ENCODE measurements at regions not wholly inside any gene's neighbourhood (a gene's known extent, or its start where the extent isn't known, plus 50 kb on each side); places are given as distances from the start of the nearest gene placed in this dataset.

GRCh38 chr13:76758738-76759137, 127.5 kb downstream of the KCTD12 start:
- no peak for TF ChIP-seq RAD21 (IDR thresholded peaks at IDR 0.05; ENCODE audit: low read length)
- no peak for TF ChIP-seq CTCF (IDR thresholded peaks at IDR 0.05)
- TF ChIP-seq, protein P1, sequence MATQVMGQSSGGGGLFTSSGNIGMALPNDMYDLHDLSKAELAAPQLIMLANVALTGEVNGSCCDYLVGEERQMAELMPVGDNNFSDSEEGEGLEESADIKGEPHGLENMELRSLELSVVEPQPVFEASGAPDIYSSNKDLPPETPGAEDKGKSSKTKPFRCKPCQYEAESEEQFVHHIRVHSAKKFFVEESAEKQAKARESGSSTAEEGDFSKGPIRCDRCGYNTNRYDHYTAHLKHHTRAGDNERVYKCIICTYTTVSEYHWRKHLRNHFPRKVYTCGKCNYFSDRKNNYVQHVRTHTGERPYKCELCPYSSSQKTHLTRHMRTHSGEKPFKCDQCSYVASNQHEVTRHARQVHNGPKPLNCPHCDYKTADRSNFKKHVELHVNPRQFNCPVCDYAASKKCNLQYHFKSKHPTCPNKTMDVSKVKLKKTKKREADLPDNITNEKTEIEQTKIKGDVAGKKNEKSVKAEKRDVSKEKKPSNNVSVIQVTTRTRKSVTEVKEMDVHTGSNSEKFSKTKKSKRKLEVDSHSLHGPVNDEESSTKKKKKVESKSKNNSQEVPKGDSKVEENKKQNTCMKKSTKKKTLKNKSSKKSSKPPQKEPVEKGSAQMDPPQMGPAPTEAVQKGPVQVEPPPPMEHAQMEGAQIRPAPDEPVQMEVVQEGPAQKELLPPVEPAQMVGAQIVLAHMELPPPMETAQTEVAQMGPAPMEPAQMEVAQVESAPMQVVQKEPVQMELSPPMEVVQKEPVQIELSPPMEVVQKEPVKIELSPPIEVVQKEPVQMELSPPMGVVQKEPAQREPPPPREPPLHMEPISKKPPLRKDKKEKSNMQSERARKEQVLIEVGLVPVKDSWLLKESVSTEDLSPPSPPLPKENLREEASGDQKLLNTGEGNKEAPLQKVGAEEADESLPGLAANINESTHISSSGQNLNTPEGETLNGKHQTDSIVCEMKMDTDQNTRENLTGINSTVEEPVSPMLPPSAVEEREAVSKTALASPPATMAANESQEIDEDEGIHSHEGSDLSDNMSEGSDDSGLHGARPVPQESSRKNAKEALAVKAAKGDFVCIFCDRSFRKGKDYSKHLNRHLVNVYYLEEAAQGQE (IDR thresholded peaks at IDR 0.05; ENCODE audit: low read depth, low read length), result no peak
